ENCODE measurements at regions not wholly inside any gene's neighbourhood (a gene's known extent, or its start where the extent isn't known, plus 50 kb on each side); places are given as distances from the start of the nearest gene placed in this dataset.

GRCh38 chr1:82979593-82980236 is 1019.2 kb downstream of the TTLL7 start:
- Histone ChIP-seq H3K4me3 (ENCODE audit: insufficient read depth, low read length) (no peak overlapping the region), H4K20me1 (ENCODE audit: insufficient read depth, low read length) (no peaks in the 10 kb centered on the region), H3K9me3 (ENCODE audit: low read depth, low read length) (no peaks in the 10 kb centered on the region), H3K27ac (ENCODE audit: low read depth, low read length) (no peak overlapping the region), H3K4me1 (ENCODE audit: insufficient read depth, low read length) (no peaks in the 10 kb centered on the region), H3K27me3 (ENCODE audit: insufficient read depth, low read length) (no peaks in the 10 kb centered on the region), H3K36me3 (ENCODE audit: insufficient read depth, low read length) (no peaks in the 10 kb centered on the region), H3K79me2 (ENCODE audit: insufficient read depth, low read length) (no peaks in the 10 kb centered on the region), H3K4me2 (ENCODE audit: insufficient read depth, low read length) (no peak overlapping the region), H2AFZ (ENCODE audit: low read length) (no peak overlapping the region)
- no peak for DNase-seq (ENCODE audit: insufficient read length, low spot score, missing footprints)
- no peak for TF ChIP-seq CTCF (IDR thresholded peaks at IDR 0.05; ENCODE audit: extremely low read depth, low read depth, low read length)

GRCh38 chr1:82978461-82979324 is 1020.2 kb downstream of the TTLL7 start:
- Histone ChIP-seq H2AFZ (ENCODE audit: low read length) (no peak overlapping the region), H3K27ac (ENCODE audit: low read depth, low read length) (no peak overlapping the region), H3K4me1 (ENCODE audit: insufficient read depth, low read length) (no peaks in the 10 kb centered on the region), H4K20me1 (ENCODE audit: insufficient read depth, low read length) (no peaks in the 10 kb centered on the region), H3K4me2 (ENCODE audit: insufficient read depth, low read length) (no peak overlapping the region), H3K36me3 (ENCODE audit: insufficient read depth, low read length) (no peaks in the 10 kb centered on the region), H3K4me3 (ENCODE audit: insufficient read depth, low read length) (no peak overlapping the region), H3K79me2 (ENCODE audit: insufficient read depth, low read length) (no peaks in the 10 kb centered on the region), H3K27me3 (ENCODE audit: insufficient read depth, low read length) (no peaks in the 10 kb centered on the region), H3K9me3 (ENCODE audit: low read depth, low read length) (no peaks in the 10 kb centered on the region)
- TF ChIP-seq CTCF (IDR thresholded peaks at IDR 0.05; ENCODE audit: extremely low read depth, low read depth, low read length): no peak
- no peak for DNase-seq (ENCODE audit: insufficient read length, low spot score, missing footprints)

GRCh38 chr1:82972841-82973553 is 1025.9 kb downstream of the TTLL7 start:
- Histone ChIP-seq H2AFZ (ENCODE audit: low read length) (no peak overlapping the region), H3K4me2 (ENCODE audit: insufficient read depth, low read length) (no peak overlapping the region), H3K4me1 (ENCODE audit: insufficient read depth, low read length) (no peaks in the 10 kb centered on the region), H3K36me3 (ENCODE audit: insufficient read depth, low read length) (no peaks in the 10 kb centered on the region), H3K27me3 (ENCODE audit: insufficient read depth, low read length) (no peaks in the 10 kb centered on the region), H3K9me3 (ENCODE audit: low read depth, low read length) (no peaks in the 10 kb centered on the region), H3K27ac (ENCODE audit: low read depth, low read length) (no peak overlapping the region), H3K4me3 (ENCODE audit: insufficient read depth, low read length) (no peak overlapping the region), H4K20me1 (ENCODE audit: insufficient read depth, low read length) (no peaks in the 10 kb centered on the region), H3K79me2 (ENCODE audit: insufficient read depth, low read length) (no peaks in the 10 kb centered on the region)
- DNase-seq (ENCODE audit: insufficient read length, low spot score, missing footprints): peak; percentile 3
- TF ChIP-seq CTCF (IDR thresholded peaks at IDR 0.05; ENCODE audit: extremely low read depth, low read depth, low read length): no peak

DNA sequence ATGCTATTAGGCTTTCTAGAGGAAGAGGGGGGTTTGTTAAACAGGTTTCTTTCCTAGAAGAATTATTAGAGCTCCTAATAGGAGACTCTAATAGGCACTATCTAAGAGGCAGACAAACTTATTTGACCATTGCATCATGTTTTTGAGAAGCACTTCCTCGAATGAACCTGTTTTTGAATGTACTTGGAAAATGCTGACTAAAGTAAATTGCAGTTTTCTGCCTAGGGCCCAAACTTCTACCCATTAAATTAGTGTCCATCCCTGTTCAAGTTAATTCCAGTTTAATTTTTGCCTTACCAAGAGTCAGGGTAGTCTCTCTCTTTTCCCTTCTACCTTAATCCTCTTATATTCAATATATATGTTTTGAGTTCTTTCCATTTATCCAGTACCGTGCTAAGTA is 1029.6 kb downstream of the TTLL7 start:
- Histone ChIP-seq H4K20me1 (ENCODE audit: insufficient read depth, low read length) (no peaks in the 10 kb centered on the region), H3K27me3 (ENCODE audit: insufficient read depth, low read length) (no peaks in the 10 kb centered on the region), H3K4me3 (ENCODE audit: insufficient read depth, low read length) (no peak overlapping the region), H3K79me2 (ENCODE audit: insufficient read depth, low read length) (no peaks in the 10 kb centered on the region), H3K27ac (ENCODE audit: low read depth, low read length) (no peak overlapping the region), H3K9me3 (ENCODE audit: low read depth, low read length) (no peaks in the 10 kb centered on the region), H3K4me2 (ENCODE audit: insufficient read depth, low read length) (no peak overlapping the region), H3K4me1 (ENCODE audit: insufficient read depth, low read length) (no peaks in the 10 kb centered on the region), H3K36me3 (ENCODE audit: insufficient read depth, low read length) (no peaks in the 10 kb centered on the region), H2AFZ (ENCODE audit: low read length) (no peak overlapping the region)
- DNase-seq (ENCODE audit: insufficient read length, low spot score, missing footprints): no peak
- no peak for TF ChIP-seq CTCF (IDR thresholded peaks at IDR 0.05; ENCODE audit: extremely low read depth, low read depth, low read length)
